Liver (tissue), 8 donors: ENCODE measurements at regions not wholly inside any gene's neighbourhood (a gene's known extent, or its start where the extent isn't known, plus 50 kb on each side); places are given as distances from the start of the nearest gene placed in this dataset.

Experiments used
- DNase-seq: peaks from one replicate; pipeline ENCODE4 v3.0.0-alpha.2; 2017; ENCODE audit warnings: low spot score
- H3K27ac ChIP-seq, 2 donors: one replicate each; pipeline ENCODE4 v1.7.0; 2013; ENCODE audit warnings: inconsistent platforms in 2 of 2, low read length in 2 of 2, control low read depth in 1 of 2, low read depth in 1 of 2, mild to moderate bottlenecking in 1 of 2
- H3K27me3 ChIP-seq, 4 donors: one replicate each; pipeline versions ENCODE4 v1.6.1 to v1.7.0; 2013; ENCODE audit warnings: low read length in 3 of 4, inconsistent platforms in 1 of 4, mild to moderate bottlenecking in 1 of 4, moderate library complexity in 1 of 4; ENCODE audit not compliant: control insufficient read depth in 4 of 4, insufficient read depth in 4 of 4
- H3K36me3 ChIP-seq, 4 donors: one replicate each; pipeline versions ENCODE4 v1.6.1 to v1.7.0; 2013; ENCODE audit warnings: low read length in 3 of 4, mild to moderate bottlenecking in 3 of 4, low read depth in 1 of 4, moderate library complexity in 1 of 4; ENCODE audit not compliant: control insufficient read depth in 4 of 4, insufficient read depth in 3 of 4
- H3K4me1 ChIP-seq, 4 donors: one replicate each; pipeline versions ENCODE4 v1.6.1 to v1.7.0; 2013; ENCODE audit warnings: low read length in 3 of 4, mild to moderate bottlenecking in 3 of 4, moderate library complexity in 1 of 4; ENCODE audit not compliant: control insufficient read depth in 4 of 4, insufficient read depth in 4 of 4
- H3K4me3 ChIP-seq, 3 donors: one replicate each; pipeline versions ENCODE4 v1.6.1 to v1.7.0; 2013; ENCODE audit warnings: low read length in 3 of 3, control low read depth in 1 of 3, low read depth in 1 of 3, mild to moderate bottlenecking in 1 of 3
- H3K9ac ChIP-seq, 2 donors: one replicate each; pipeline ENCODE4 v1.7.0; 2013; ENCODE audit warnings: low read length in 2 of 2, mild to moderate bottlenecking in 2 of 2, moderate library complexity in 2 of 2, control low read depth in 1 of 2, low read depth in 1 of 2
- H3K9me3 ChIP-seq, 4 donors: one replicate each; pipeline versions ENCODE4 v1.6.1 to v1.7.0; 2013; ENCODE audit warnings: low read length in 3 of 4; ENCODE audit not compliant: control insufficient read depth in 4 of 4
- ATF3 ChIP-seq: IDR thresholded peaks from 2 replicates; pipeline ENCODE4 v1.6.1; 2016; ENCODE audit warnings: antibody characterized with exemption
- EGR1 ChIP-seq, 2 donors: IDR thresholded peaks; 2 replicates each; pipeline ENCODE4 v1.6.1; 2016 to 2018; ENCODE audit warnings: antibody characterized with exemption in 2 of 2, low read depth in 2 of 2
- FOXA1 ChIP-seq: IDR thresholded peaks from 2 replicates; pipeline ENCODE4 v1.6.1; 2016; ENCODE audit warnings: antibody characterized with exemption
- FOXA2 ChIP-seq: IDR thresholded peaks from 2 replicates; pipeline ENCODE4 v1.6.1; 2016; ENCODE audit warnings: antibody characterized with exemption
- GABPA ChIP-seq, 2 donors: IDR thresholded peaks in 1 of 2; conservative IDR thresholded peaks in 1 of 2; 2 replicates each; pipeline ENCODE4 v1.6.1; 2016; ENCODE audit warnings: antibody characterized with exemption in 2 of 2, mild to moderate bottlenecking in 1 of 2, moderate library complexity in 1 of 2
- HNF4A ChIP-seq, 2 donors: conservative IDR thresholded peaks; 2 replicates each; pipeline ENCODE4 v1.6.1; 2016; ENCODE audit warnings: antibody characterized with exemption in 2 of 2, mild to moderate bottlenecking in 2 of 2
- HNF4G ChIP-seq: IDR thresholded peaks from 2 replicates; pipeline ENCODE4 v1.6.1; 2016; ENCODE audit warnings: antibody characterized with exemption
- JUND ChIP-seq, 2 donors: IDR thresholded peaks; 2 replicates each; pipeline ENCODE4 v1.6.1; 2016; ENCODE audit warnings: antibody characterized with exemption in 2 of 2
- MAX ChIP-seq: IDR thresholded peaks from 2 replicates; pipeline ENCODE4 v1.6.1; 2016; ENCODE audit warnings: antibody characterized with exemption
- NR2F2 ChIP-seq: IDR thresholded peaks from 2 replicates; pipeline ENCODE4 v1.6.1; 2016; ENCODE audit warnings: antibody characterized with exemption
- RAD21 ChIP-seq, 2 donors: IDR thresholded peaks; 2 replicates each; pipeline ENCODE4 v1.6.1; 2016; ENCODE audit warnings: antibody characterized with exemption in 2 of 2, mild to moderate bottlenecking in 2 of 2
- RXRA ChIP-seq, 2 donors: IDR thresholded peaks; 2 replicates each; pipeline ENCODE4 v1.6.1; 2017 to 2018; ENCODE audit warnings: antibody characterized with exemption in 2 of 2, mild to moderate bottlenecking in 1 of 2
- SP1 ChIP-seq: IDR thresholded peaks from 2 replicates; pipeline ENCODE4 v1.6.1; 2018; ENCODE audit warnings: antibody characterized with exemption, mild to moderate bottlenecking
- TAF1 ChIP-seq: conservative IDR thresholded peaks from 2 replicates; pipeline ENCODE4 v1.6.1; 2016; ENCODE audit warnings: antibody characterized with exemption, mild to moderate bottlenecking
- WGBS: extraction: QIAGEN DNeasy Blood & Tissue Kit; methylation state at CpG from one replicate; pipeline ENCODE4 v1.1.7; 2013; 5-methylcytosine and 5-hydroxymethylcytosine counted together
- TF ChIP-seq, protein P1 (sequence below): fragments of 150-350 bp; IDR thresholded peaks from 2 replicates; pipeline ENCODE4 v1.5.1; 2017; ENCODE audit warnings: improper control_type of control experiment, low read depth, low read length; ENCODE audit not compliant: missing input control
- TF ChIP-seq, protein P2 (sequence below): IDR thresholded peaks from 2 replicates; pipeline ENCODE4 v1.6.1; 2016; ENCODE audit warnings: antibody characterized with exemption
- TF ChIP-seq, protein P3 (sequence below): IDR thresholded peaks from 2 replicates; pipeline ENCODE4 v1.6.1; 2016; ENCODE audit warnings: antibody characterized with exemption, mild to moderate bottlenecking
- donor health status: healthy.
- donor health status: healthy.
- donor health status: healthy.
- donor health status: healthy.
- donor health status: healthy.

GRCh38 chr6:62393608-62394007 lies 107.6 kb upstream of the KHDRBS2 start:
- TF ChIP-seq MAX, result no peak
- TF ChIP-seq FOXA2, result no peak
- no peak for TF ChIP-seq RAD21 (IDR thresholded peaks at IDR 0.05)
- TF ChIP-seq SP1, result no peak
- no peak for TF ChIP-seq JUND (IDR thresholded peaks at IDR 0.05)
- TF ChIP-seq, protein P1, sequence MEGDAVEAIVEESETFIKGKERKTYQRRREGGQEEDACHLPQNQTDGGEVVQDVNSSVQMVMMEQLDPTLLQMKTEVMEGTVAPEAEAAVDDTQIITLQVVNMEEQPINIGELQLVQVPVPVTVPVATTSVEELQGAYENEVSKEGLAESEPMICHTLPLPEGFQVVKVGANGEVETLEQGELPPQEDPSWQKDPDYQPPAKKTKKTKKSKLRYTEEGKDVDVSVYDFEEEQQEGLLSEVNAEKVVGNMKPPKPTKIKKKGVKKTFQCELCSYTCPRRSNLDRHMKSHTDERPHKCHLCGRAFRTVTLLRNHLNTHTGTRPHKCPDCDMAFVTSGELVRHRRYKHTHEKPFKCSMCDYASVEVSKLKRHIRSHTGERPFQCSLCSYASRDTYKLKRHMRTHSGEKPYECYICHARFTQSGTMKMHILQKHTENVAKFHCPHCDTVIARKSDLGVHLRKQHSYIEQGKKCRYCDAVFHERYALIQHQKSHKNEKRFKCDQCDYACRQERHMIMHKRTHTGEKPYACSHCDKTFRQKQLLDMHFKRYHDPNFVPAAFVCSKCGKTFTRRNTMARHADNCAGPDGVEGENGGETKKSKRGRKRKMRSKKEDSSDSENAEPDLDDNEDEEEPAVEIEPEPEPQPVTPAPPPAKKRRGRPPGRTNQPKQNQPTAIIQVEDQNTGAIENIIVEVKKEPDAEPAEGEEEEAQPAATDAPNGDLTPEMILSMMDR, result no peak
- TF ChIP-seq HNF4A (conservative IDR thresholded peaks at IDR 0.05), result no peak
- TF ChIP-seq HNF4G, result no peak
- no peak for TF ChIP-seq NR2F2
- TF ChIP-seq RXRA (IDR thresholded peaks at IDR 0.05), result no peak
- TF ChIP-seq EGR1 (IDR thresholded peaks at IDR 0.05; ENCODE audit: low read depth in 2 of 2), result no peak
- TF ChIP-seq TAF1, result no peak
- TF ChIP-seq ATF3, result no peak
- TF ChIP-seq, protein P2, sequence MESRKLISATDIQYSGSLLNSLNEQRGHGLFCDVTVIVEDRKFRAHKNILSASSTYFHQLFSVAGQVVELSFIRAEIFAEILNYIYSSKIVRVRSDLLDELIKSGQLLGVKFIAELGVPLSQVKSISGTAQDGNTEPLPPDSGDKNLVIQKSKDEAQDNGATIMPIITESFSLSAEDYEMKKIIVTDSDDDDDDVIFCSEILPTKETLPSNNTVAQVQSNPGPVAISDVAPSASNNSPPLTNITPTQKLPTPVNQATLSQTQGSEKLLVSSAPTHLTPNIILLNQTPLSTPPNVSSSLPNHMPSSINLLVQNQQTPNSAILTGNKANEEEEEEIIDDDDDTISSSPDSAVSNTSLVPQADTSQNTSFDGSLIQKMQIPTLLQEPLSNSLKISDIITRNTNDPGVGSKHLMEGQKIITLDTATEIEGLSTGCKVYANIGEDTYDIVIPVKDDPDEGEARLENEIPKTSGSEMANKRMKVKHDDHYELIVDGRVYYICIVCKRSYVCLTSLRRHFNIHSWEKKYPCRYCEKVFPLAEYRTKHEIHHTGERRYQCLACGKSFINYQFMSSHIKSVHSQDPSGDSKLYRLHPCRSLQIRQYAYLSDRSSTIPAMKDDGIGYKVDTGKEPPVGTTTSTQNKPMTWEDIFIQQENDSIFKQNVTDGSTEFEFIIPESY, result no peak
- TF ChIP-seq, protein P3, sequence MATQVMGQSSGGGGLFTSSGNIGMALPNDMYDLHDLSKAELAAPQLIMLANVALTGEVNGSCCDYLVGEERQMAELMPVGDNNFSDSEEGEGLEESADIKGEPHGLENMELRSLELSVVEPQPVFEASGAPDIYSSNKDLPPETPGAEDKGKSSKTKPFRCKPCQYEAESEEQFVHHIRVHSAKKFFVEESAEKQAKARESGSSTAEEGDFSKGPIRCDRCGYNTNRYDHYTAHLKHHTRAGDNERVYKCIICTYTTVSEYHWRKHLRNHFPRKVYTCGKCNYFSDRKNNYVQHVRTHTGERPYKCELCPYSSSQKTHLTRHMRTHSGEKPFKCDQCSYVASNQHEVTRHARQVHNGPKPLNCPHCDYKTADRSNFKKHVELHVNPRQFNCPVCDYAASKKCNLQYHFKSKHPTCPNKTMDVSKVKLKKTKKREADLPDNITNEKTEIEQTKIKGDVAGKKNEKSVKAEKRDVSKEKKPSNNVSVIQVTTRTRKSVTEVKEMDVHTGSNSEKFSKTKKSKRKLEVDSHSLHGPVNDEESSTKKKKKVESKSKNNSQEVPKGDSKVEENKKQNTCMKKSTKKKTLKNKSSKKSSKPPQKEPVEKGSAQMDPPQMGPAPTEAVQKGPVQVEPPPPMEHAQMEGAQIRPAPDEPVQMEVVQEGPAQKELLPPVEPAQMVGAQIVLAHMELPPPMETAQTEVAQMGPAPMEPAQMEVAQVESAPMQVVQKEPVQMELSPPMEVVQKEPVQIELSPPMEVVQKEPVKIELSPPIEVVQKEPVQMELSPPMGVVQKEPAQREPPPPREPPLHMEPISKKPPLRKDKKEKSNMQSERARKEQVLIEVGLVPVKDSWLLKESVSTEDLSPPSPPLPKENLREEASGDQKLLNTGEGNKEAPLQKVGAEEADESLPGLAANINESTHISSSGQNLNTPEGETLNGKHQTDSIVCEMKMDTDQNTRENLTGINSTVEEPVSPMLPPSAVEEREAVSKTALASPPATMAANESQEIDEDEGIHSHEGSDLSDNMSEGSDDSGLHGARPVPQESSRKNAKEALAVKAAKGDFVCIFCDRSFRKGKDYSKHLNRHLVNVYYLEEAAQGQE, result no peak
- no peak for TF ChIP-seq GABPA (IDR thresholded peaks at IDR 0.05 in 1 of 2, conservative IDR thresholded peaks at IDR 0.05 in 1 of 2)
- no peak for TF ChIP-seq FOXA1
- Histone ChIP-seq H3K9me3 (no peaks in the 10 kb centered on the region), H3K4me1 (no peaks in the 10 kb centered on the region), H3K36me3 (no peaks in the 10 kb centered on the region), H3K9ac (no peak overlapping the region), H3K27ac (no peak overlapping the region), H3K4me3 (no peak overlapping the region), H3K27me3 (no peaks in the 10 kb centered on the region)
- 71% methylated on average over 3 of the region's 3 CpGs for WGBS
- DNase-seq, result no peak

DNA sequence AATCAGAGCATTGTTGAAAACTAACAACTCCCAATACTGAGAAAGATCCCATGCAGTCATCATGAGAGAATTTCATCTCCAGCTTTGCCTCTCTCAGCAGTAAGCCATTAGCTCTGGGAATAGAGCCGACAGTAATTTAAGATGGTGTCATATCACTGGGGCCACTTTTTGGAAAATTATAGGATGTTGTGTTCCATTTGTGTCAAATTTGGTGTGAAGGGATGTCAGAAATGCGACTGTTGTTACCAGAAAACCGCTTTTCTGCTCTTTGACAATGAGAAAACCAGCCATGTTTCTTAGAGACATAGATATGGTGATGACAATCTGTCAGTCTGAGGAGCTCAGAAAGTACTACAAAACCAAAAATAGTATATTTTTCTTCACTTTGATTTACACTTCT lies 106.3 kb upstream of the KHDRBS2 start:
- DNase-seq, result no peak
- TF ChIP-seq HNF4G (no peak), HNF4A (conservative IDR thresholded peaks at IDR 0.05) (no peak), GABPA (IDR thresholded peaks at IDR 0.05 in 1 of 2, conservative IDR thresholded peaks at IDR 0.05 in 1 of 2) (no peak), JUND (IDR thresholded peaks at IDR 0.05) (no peak), RAD21 (IDR thresholded peaks at IDR 0.05) (no peak), FOXA1 (no peak), MAX (no peak), ATF3 (no peak), TAF1 (no peak), SP1 (no peak)
- TF ChIP-seq, protein P3, result no peak
- TF ChIP-seq, protein P1, result no peak
- H3K36me3 ChIP-seq, result no peaks in the 10 kb centered on the region
- H3K9me3 ChIP-seq, result no peaks in the 10 kb centered on the region
- H3K4me3 ChIP-seq, result no peak overlapping the region
- H3K4me1 ChIP-seq, result no peaks in the 10 kb centered on the region
- no peak overlapping the region for H3K27ac ChIP-seq
- no peak overlapping the region for H3K9ac ChIP-seq
- WGBS, result 57% methylated on average over 3 of the region's 3 CpGs
- H3K27me3 ChIP-seq, result no peaks in the 10 kb centered on the region
